HG02973 (cell line): ENCODE measurements at regions not wholly inside any gene's neighbourhood (a gene's known extent, or its start where the extent isn't known, plus 50 kb on each side); places are given as distances from the start of the nearest gene placed in this dataset.
"Not testable (repeated sequence)": the region's sequence is repeated elsewhere in the genome, so short reads cannot be mapped to it uniquely, and the experiment has no call there.

Source experiments
- ATAC-seq: cut with Tn5 transposase; IDR thresholded peaks from one replicate; pipeline ENCODE4 v1.9.1; 2021; ENCODE audit warnings: moderate library complexity; ENCODE audit not compliant: unreplicated experiment

DNA sequence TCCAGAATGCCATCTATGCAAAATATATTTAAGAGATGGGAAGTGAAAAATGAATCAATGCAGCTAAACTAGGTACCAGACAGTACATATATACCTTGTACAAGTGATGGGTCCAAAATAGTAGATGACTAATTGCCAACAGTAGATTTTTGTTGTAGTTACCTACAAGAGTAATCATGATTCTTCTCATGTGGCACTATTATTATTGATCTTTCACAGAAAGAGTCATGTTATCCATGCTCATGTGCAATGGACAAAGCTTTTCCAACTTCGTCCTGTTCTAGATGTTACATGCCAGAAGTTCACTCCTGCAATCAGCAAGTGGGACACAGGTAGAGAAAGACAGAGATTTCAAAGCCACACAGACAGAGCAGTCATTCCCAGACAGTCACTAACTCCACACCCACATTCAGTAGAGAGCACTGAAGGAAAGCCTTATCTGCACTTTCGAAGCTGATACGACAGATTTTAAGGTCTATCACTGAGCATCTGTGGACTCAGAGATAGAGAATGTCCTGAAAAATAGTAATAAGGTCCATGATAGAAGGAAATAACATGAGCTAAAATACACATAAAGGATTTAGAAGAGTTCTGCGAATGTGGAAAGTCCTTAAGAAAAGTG is 101.6 kb upstream of the ITPRID2 start:
- no peak for ATAC-seq

DNA sequence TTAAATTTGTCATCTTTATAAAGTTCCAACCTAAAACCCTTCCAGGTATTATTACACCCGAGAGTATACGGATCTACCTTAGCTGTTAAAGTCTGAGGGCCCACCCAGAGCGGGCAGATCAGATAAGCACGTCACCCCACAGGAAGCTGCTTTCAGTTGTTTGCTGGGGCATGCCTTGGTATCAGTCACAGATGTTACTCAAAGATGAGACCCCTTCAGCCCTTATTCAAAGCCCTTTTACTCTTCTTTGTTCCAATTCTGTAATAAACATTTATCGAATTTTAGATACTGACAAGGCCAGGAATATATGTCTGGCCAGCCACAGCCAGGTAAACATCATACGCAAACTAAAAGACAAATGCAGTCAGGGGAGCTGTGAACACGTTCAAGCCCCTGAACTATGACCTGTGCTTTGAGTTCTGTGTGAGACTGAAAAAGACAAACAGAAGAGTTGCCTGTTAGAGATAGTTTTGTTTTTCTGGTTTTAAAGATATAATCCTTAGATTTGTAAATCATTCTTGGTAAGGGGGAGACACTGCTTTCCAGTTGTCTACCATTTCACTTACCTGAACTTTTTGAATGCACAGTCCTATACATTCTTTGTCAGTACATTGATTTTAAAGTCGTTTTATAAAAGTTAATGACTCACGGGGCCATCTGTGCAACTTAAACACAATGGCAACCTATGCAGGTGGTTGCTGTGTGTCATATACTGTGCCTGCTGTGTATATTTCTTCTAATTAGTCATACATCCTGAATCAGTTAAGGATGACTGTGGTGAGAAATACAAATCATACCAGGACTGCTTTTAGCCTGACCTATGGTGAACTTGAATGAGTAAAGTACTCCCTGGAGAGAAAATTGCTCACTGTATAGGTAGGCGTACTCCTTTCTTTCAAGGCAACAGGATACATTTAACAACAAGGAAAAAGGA is 100.5 kb upstream of the ITPRID2 start:
- peak; percentile 94 for ATAC-seq

DNA sequence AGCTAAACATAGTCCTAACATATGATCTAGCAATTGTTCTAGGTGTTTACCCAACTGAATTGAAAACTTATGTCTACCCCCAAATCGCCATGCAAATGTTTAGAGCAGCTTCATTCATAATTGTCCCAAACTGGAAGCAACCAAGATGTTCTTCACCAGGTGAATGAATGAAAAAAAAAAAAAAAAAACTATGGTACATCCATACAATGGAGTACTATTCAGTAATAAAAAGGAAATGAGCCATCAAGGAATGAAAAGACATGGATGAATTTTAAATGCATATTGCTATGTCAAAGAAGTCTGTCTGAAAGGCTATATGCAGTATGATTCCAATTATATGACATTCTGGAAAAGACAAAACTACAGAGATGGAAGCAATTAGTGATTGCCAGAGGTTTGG is 98.6 kb upstream of the ITPRID2 start:
- no peak for ATAC-seq

DNA sequence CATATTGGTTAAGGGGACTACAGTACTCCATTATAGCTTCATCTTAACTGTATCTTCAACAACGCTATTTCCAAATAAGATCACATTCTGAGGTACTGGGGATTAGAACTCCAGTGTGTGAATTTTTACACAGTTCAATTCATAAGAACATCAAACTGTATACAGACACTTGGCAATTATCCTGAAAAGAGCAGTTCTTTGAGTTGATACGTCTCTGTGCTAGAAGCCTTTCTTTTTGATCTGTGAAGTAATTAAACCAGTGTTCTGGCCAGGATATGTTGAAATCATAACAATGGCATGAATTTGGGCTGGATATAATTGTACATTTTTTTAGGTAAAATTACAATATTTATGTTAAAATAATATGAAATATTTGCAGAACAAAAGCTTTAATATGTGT is 93.5 kb upstream of the ITPRID2 start:
- ATAC-seq, result no peak

DNA sequence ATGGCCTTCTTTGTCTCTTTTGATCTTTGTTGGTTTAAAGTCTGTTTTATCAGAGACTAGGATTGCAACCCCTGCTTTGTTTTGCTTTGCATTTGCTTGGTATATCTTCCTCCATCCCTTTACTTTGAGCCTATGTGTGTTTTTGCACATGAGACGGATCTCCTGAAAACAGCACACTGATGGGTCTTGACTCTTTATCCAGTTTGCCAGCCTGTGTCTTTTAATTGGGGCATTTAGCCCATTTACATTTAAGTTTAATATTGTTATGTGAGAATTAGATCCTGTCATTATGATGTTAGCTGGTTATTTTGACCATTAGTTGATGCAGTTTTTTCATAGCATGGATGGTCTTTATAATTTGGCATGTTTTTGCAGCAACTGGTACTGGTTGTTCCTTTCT is 89.2 kb upstream of the ITPRID2 start:
- not testable (repeated sequence) for ATAC-seq

DNA sequence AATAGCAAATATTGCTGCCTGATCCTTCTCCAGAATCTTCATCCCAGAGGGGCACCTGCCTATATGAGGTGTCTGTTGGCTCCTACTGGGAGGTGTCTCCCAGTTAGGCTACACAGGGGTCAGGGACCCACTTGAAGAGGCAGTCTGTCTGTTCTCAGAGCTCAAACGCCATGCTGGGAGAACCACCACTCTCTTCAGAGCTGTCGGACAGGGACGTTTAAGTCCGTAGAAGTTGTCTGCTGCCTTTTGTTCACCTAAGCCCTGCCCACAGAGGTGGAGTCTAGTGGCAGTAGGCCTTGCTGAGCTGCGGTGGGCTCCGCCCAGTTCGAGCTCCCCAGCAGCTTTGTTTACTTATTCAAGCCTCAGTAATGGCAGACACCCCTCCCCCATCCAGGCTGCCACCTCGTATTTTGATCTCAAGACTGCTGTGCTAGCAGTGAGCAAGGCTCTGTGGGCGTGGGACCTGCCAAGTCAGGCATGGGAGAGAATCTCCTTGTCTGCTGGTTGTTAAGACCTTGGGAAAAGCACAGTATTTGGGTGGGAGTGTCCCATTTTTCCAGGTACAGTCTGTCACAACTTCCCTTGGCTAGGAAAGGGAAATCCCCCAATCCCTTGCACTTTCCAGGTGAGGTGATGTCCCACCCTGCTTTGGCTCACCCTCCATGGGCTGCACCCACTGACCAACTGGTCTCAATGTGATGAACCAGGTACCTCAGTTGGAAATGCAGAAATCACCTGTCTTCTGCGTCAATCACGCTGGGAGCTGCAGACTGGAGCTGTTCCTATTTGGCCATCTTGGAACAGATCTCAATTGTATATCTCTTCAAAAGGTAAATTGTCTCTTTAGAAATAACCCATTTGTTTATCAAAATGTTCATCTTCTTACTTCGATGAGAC is 87.4 kb upstream of the ITPRID2 start:
- not testable (repeated sequence) for ATAC-seq

DNA sequence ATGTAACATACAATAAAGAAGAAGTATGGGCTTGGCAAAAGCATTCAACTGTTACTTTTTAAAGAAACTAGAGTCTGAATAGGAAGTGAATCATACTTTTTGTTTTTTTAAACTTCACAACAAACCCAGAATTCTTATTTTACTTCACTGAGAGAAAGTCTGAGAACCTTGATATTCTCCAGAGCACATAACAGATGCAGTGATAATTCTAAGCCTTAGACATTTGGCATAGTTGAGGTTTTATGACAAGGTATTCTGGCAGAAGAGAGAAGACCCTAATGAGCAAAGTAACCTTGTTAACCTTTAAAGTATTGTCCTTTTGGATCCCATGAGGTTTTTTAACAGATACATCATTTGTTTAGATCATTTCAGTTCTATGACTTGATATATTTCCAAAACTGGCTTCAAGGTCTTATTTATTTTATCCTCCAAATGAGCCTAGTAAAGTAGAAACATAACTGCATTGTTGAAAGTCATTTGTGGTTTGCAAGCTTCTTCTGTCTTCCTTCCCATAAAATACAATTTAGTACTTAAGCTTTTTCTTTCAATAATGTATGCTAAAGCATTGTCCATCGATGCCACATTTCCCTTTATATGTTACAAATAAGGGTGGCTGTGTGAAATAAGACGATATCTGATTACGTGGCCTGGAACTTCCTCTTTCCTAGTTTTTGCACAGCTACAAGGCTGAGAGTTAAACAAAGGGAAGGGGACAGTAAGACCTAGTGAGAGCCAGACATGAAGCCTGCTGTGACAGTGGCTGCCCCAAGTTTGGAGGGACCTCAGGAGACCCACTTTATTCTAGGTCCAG is 86.1 kb upstream of the ITPRID2 start:
- no peak for ATAC-seq

DNA sequence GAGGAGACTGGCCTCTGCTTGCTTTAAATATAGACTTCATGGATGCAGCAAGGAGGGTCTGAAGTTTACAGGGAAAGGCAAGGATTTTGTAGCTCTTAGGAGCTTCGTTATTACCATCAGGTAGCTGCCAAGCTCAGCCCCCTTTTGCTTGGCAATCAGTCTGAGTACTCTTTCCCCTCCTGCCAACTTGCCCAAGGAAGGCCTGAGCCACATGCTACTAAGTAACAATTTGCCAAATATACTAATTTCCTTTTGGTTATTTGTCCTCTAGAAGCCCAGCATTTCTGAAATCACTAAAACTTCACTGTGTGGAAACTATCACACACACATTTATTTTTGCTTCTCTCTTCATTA is 85.5 kb upstream of the ITPRID2 start:
- no peak for ATAC-seq

DNA sequence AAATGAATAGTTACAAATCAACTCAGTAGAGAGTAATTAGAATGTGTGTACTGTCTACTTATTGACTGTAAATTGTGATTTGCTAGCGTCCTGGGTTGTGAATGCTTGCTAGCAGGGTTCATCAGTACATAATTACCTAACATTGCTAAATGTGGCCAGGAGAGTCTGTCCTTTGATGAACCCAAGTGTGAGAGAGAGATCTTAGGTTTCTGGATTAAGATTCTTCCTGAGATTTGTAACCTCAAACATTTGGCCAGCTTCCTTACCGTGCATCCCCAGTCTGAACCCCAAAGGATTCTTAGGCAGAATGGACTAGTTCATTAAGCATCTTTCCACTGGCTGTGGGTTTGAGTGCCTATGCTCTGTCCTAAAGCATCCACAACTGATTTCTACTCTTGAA is 84.0 kb upstream of the ITPRID2 start:
- ATAC-seq, result no peak

DNA sequence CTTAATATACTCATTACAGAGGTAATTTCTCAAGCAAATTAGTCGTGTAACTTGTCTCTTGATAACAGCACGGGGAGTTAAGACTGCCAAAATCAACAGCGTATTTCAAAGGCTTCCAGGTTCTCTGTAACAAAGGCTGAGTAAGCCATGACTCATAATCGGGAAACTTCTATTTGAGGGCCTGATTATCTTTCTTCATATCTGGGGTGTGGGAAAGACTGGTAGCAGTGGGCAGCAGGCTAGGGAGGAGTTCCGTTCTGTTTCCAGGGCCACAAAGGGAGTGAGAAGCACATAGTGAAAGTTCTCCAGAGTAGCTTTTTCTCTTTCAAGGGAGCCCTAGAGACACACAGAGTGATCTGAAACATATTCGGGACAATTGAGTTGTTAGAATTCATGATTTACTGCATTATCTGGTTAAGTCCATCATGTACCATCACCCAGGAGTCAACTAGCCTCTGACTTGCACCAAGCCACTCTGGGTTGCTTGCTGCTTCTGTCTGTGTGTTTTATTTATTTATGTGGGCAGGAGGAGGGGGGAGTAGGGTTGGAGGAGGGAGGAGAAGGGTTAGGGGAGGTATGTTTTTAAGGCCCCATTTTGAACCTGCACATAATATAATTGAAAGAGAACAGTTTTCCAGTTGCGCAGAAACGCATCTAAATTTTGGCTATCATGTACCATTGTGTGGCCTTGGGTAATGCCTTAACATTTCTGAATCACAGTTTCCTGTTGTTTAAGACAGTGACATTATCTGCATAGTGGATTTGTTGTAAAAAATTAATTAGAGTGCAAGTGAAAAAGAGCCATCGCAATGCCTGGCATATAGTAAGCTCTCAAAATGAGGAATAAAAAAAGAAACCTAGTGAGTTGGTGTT is 80.5 kb upstream of the ITPRID2 start:
- ATAC-seq, result no peak

DNA sequence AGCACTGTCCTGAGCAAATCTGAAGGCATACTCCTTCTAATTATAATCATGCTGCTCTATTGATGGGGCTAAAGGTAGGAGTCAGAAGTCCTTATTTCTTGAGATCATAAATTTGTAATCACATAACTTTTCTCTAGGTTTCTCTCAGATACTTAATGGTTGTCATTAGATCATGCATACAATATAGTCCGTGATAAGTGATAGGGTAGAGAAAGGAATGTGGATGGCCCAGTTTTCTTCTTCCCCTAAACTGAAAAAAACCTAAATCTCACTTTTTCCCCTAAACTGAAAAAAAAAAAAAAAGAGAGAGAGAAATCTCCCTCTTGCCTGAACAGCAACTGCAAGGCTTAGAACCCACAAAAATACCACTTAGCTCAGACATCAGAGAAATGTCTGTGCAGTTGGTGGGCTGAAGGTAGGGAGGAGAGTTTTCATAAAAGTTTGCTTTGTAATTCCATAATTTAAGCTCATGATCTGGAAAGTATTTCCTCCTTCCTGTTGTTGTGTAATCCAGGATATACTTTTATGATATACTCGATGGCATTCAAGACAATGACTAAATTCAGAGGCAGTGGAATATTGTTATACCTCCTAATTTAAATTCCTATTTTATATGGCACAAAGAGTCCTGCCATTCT is 79.3 kb upstream of the ITPRID2 start:
- ATAC-seq, result no peak

DNA sequence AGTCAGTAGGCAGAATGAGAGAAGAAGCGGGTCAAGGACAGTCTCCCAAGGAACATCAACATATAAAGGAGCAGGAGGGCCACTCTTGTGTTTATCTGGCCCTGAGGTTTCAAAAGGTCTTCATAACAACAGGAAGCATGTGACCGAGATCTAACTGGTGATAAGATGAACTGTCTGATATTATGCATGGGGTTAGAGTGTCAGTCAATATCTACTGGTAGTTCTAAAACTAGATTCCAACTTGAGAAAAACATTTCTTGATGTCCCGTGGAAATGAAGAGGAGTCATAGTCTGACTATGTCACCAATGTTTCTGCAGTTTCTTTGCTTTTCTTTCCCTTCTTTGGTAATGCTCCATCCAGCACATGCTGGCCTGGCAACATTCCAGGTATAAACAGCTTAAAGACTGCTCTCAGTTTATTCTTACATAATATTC is 77.5 kb upstream of the ITPRID2 start:
- no peak for ATAC-seq

DNA sequence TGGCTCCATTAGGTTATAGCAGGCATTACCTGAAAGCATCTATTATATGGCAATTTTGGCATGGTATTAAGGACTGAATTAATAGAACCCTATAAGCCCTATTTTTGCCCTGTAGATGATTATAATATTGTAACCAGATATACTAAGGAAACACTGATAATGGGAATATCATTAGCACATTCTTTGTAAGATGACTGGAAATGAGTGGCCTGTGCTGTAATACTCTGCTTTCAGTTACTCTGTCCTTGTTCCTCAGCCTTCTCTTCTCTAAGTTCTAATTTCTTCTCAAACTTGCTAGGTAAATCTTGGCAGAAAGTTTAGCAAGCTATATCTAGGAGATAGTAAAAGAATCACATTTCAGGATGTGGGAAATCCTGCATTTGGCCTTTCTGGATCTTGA is 74.0 kb upstream of the ITPRID2 start:
- no peak for ATAC-seq

DNA sequence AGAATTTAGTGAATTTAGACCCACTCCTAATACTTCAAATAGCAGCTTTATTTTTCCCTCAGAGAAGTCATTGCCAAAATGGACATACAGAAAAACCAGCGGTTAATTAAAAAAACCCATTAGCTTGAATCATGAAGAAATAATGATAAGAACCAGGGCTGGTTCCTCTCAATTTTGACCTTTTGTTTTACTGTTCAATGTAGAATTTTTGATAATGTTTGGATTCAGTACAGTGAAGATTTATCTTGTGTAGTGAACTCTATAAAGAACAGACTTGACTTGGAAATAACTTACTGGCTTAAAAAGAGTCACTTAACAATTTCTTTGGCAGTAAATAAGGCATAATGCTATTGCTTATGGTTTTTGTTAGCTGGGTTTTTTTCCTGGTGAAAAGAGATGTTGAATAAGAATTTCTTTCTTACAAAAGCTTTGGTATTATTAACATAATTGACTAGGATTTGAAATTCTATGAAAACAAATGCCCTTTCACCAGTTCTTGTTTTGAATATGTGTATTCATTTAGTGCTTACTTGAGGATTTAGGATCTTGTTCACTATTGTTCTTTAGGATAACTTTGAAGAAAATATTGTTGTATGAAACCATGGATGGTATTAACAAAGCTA is 73.4 kb upstream of the ITPRID2 start:
- ATAC-seq, result no peak

DNA sequence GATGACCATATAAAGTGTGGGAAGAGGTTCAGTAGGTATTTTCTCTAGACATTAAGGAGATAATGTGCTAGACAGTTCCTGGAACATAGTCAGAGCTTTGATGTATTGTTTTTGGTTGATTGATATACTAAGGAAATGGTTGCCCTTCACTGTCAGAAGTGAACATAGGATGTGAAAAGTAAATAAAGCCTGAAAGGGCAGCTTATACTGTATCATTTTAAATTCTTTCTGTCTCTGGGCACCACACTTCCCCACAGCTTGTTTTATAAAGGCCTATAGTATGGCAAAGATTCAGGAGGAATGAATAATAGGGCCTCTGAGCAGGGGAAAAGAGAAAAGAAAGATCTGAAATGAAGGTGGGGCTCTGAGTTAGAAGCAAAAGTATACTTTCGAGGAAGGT is 72.7 kb upstream of the ITPRID2 start:
- no peak for ATAC-seq

DNA sequence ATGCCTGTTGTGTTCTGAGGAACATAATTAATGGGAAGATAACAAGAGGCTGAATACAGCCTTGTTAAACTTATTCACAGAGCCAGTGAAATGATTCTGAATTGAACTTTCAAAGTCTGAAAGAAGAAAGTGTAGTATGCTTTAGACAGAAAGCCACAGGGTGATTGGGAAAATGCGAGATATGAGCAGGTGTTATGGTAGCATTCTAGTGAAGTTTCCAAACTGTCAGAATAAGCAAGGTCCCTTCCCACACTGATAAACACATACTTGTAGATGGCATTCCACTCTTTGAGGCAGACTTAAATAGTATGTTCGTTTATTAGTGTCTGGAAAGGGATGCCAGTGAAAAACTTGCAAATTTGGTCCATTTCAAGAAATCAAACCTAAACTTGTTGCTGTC is 70.5 kb upstream of the ITPRID2 start:
- ATAC-seq, result no peak

DNA sequence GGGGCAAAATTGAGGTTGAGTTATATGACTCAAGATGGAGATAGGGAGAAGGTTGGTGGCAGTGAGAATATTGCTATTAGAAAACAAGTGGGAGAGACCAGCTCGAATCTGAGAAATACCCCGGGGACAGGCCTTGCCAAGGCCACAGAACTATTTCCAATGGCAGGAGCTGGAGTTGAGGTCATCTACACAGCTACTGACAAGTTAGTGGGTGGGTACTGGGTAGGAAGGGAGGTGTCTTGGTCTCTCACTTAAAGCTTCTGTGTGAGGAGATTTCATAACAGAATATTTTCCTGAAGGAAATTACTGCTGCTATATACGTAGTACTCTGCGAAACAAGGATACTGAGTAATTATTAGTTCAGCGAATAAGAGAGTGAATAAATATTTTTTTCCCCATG is 69.4 kb upstream of the ITPRID2 start:
- ATAC-seq, result no peak

DNA sequence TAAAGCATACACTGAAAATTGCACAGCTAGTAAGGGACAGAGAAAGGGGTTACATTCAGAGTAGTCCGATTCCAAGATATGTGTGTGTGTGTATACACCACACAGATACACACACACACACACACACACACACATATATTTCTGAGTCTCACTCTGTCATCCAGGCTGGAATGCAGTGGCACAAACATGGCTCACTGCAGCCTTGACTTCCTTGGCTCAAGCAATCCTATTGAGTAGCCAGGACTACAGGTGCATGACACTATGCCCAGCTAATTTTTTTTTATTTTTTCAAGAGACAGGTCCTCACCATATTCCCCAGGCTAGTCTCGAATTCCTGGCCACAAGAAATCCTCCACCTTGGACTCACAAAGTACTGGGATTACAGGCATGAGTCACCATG is 68.1 kb upstream of the ITPRID2 start:
- ATAC-seq, result no peak
